Trophoblast cell (in vitro differentiated cells and primary cell): ENCODE measurements at regions not wholly inside any gene's neighbourhood (a gene's known extent, or its start where the extent isn't known, plus 50 kb on each side); places are given as distances from the start of the nearest gene placed in this dataset.

Experiments used
- DNase-seq, 2 donors: peaks; one replicate each; pipeline ENCODE4 v3.0.0-alpha.2; 2016
- H2AFZ ChIP-seq: 2 replicates; pipeline ENCODE4 v1.6.1; 2013; ENCODE audit warnings: low read length, moderate library complexity, mild to moderate bottlenecking; ENCODE audit not compliant: insufficient read depth, poor library complexity
- H2AK5ac ChIP-seq: 2 replicates; pipeline ENCODE4 v1.6.1; 2013; ENCODE audit warnings: mild to moderate bottlenecking, low read length
- H2BK120ac ChIP-seq: 2 replicates; pipeline ENCODE4 v1.6.1; 2013; ENCODE audit warnings: low read length, mild to moderate bottlenecking, moderate library complexity; ENCODE audit not compliant: insufficient read depth, poor library complexity
- H2BK12ac ChIP-seq: 2 replicates; pipeline ENCODE4 v1.6.1; 2013; ENCODE audit warnings: mild to moderate bottlenecking, low read length, moderate library complexity
- H2BK5ac ChIP-seq: 2 replicates; pipeline ENCODE4 v1.6.1; 2013; ENCODE audit warnings: low read length, low read depth, moderate library complexity, mild to moderate bottlenecking; ENCODE audit not compliant: poor library complexity
- H3K14ac ChIP-seq: 2 replicates; pipeline ENCODE4 v1.6.1; 2013; ENCODE audit warnings: mild to moderate bottlenecking, low read length
- H3K18ac ChIP-seq: 2 replicates; pipeline ENCODE4 v1.6.1; 2013; ENCODE audit warnings: mild to moderate bottlenecking, low read length
- H3K23ac ChIP-seq: 2 replicates; pipeline ENCODE4 v1.6.1; 2013; ENCODE audit warnings: low read length
- H3K27ac ChIP-seq: 2 replicates; pipeline ENCODE4 v1.5.1; 2013; ENCODE audit warnings: low read depth, mild to moderate bottlenecking, inconsistent platforms, low read length, moderate library complexity
- H3K27me3 ChIP-seq: 2 replicates; pipeline ENCODE4 v1.6.1; 2013; ENCODE audit warnings: inconsistent platforms, mild to moderate bottlenecking, low read length, moderate library complexity; ENCODE audit not compliant: insufficient read depth
- H3K36me3 ChIP-seq, 2 experiments: 1 replicate in 1 of 2; 2 replicates in 1 of 2; pipeline ENCODE4 v1.6.1; 2013; ENCODE audit warnings: low read length in 2 of 2, mild to moderate bottlenecking in 2 of 2, moderate library complexity in 1 of 2; ENCODE audit not compliant: insufficient read depth in 2 of 2, control insufficient read depth in 1 of 2
- H3K4ac ChIP-seq: 2 replicates; pipeline ENCODE4 v1.6.1; 2013; ENCODE audit warnings: low read depth, mild to moderate bottlenecking, low read length, moderate library complexity
- H3K4me1 ChIP-seq, 2 experiments: 1 replicate in 1 of 2; 2 replicates in 1 of 2; pipeline ENCODE4 v1.6.1; 2013; ENCODE audit warnings: low read length in 2 of 2, mild to moderate bottlenecking in 2 of 2, moderate library complexity in 1 of 2; ENCODE audit not compliant: insufficient read depth in 2 of 2, control insufficient read depth in 1 of 2
- H3K4me2 ChIP-seq: 2 replicates; pipeline ENCODE4 v1.6.1; 2013; ENCODE audit warnings: inconsistent platforms, mild to moderate bottlenecking, low read length, moderate library complexity
- H3K4me3 ChIP-seq: 2 replicates; pipeline ENCODE4 v1.5.1; 2013; ENCODE audit warnings: mild to moderate bottlenecking, low read depth, low read length, inconsistent platforms
- H3K79me1 ChIP-seq: one replicate; pipeline ENCODE4 v1.6.1; 2013; ENCODE audit warnings: low read length
- H3K79me2 ChIP-seq: 2 replicates; pipeline ENCODE4 v1.6.1; 2013; ENCODE audit warnings: low read length, mild to moderate bottlenecking; ENCODE audit not compliant: control insufficient read depth, insufficient read depth, poor library complexity
- H3K9ac ChIP-seq: 2 replicates; pipeline ENCODE4 v1.6.1; 2013; ENCODE audit warnings: mild to moderate bottlenecking, low read length
- H3K9me3 ChIP-seq: 2 replicates; pipeline ENCODE4 v1.6.1; 2013; ENCODE audit warnings: low read depth, mild to moderate bottlenecking, control low read depth, inconsistent platforms, low read length; ENCODE audit not compliant: insufficient read depth
- H4K12ac ChIP-seq: 2 replicates; pipeline ENCODE4 v1.6.1; 2013; ENCODE audit warnings: low read depth, mild to moderate bottlenecking, low read length, moderate library complexity
- H4K8ac ChIP-seq: 2 replicates; pipeline ENCODE4 v1.6.1; 2013; ENCODE audit warnings: low read depth, mild to moderate bottlenecking, low read length, moderate library complexity
- H4K91ac ChIP-seq: one replicate; pipeline ENCODE4 v1.6.1; 2013; ENCODE audit warnings: low read depth, mild to moderate bottlenecking, low read length, moderate library complexity
- WGBS: extraction: QIAGEN DNeasy Blood & Tissue Kit; methylation state at CpG from one replicate; pipeline ENCODE4 v1.1.7; 2013; ENCODE audit warnings: missing lambda C conversion rate; ENCODE audit not compliant: insufficient read length, insufficient coverage; ENCODE audit errors: extremely low coverage; 5-methylcytosine and 5-hydroxymethylcytosine counted together

GRCh38 chr2:81235601-81236000 lies 931.0 kb upstream of the LRRTM1 start:
- Histone ChIP-seq H3K79me2 (no peaks in the 10 kb centered on the region), H2AFZ (no peak overlapping the region), H3K23ac (no peak overlapping the region), H3K4me2 (no peak overlapping the region), H2BK120ac (no peak overlapping the region), H2BK12ac (no peak overlapping the region), H4K8ac (no peak overlapping the region), H2AK5ac (no peak overlapping the region), H3K79me1 (no peaks in the 10 kb centered on the region), H3K27me3 (no peaks in the 10 kb centered on the region), H3K9ac (no peak overlapping the region), H2BK5ac (no peak overlapping the region), H3K36me3 (no peaks in the 10 kb centered on the region), H4K12ac (no peak overlapping the region), H3K27ac (no peak overlapping the region), H3K4me3 (no peak overlapping the region), H3K4me1 (no peaks in the 10 kb centered on the region), H3K4ac (no peak overlapping the region), H3K9me3 (no peaks in the 10 kb centered on the region), H3K14ac (no peak overlapping the region), H4K91ac (no peak overlapping the region), H3K18ac (no peak overlapping the region)
- WGBS, result no CpG with 5 or more reads among the region's 1 CpG
- DNase-seq, result no peak

- no CpG with 5 or more reads among the region's 1 CpG for WGBS
- Histone ChIP-seq H3K4me2 (no peak overlapping the region), H2BK5ac (no peak overlapping the region), H3K27ac (no peak overlapping the region), H3K23ac (no peak overlapping the region), H2AFZ (no peak overlapping the region), H4K91ac (no peak overlapping the region), H3K9me3 (no peaks in the 10 kb centered on the region), H3K36me3 (no peaks in the 10 kb centered on the region), H3K18ac (no peak overlapping the region), H2BK12ac (no peak overlapping the region), H3K79me2 (no peaks in the 10 kb centered on the region), H2BK120ac (no peak overlapping the region), H2AK5ac (no peak overlapping the region), H4K8ac (no peak overlapping the region), H3K4me3 (no peak overlapping the region), H3K14ac (no peak overlapping the region), H3K27me3 (no peaks in the 10 kb centered on the region), H3K79me1 (no peaks in the 10 kb centered on the region), H4K12ac (no peak overlapping the region), H3K4ac (no peak overlapping the region), H3K4me1 (no peaks in the 10 kb centered on the region), H3K9ac (no peak overlapping the region)
- no peak for DNase-seq
Observed at GRCh38 chr2:81234711-81235110, 930.2 kb upstream of the LRRTM1 start.

GRCh38 chr2:81225756-81226155 lies 921.2 kb upstream of the LRRTM1 start:
- H4K8ac ChIP-seq, result no peak overlapping the region
- no peak overlapping the region for H2BK12ac ChIP-seq
- H4K91ac ChIP-seq, result no peak overlapping the region
- no peak overlapping the region for H3K4me2 ChIP-seq
- no peaks in the 10 kb centered on the region for H3K36me3 ChIP-seq
- no peak overlapping the region for H3K23ac ChIP-seq
- no peaks in the 10 kb centered on the region for H3K27me3 ChIP-seq
- H2AK5ac ChIP-seq, result no peak overlapping the region
- no peaks in the 10 kb centered on the region for H3K9me3 ChIP-seq
- no peak overlapping the region for H4K12ac ChIP-seq
- H3K4me3 ChIP-seq, result no peak overlapping the region
- DNase-seq, result no peak
- no peaks in the 10 kb centered on the region for H3K79me1 ChIP-seq
- H3K9ac ChIP-seq, result no peak overlapping the region
- H2AFZ ChIP-seq, result no peak overlapping the region
- no peaks in the 10 kb centered on the region for H3K4me1 ChIP-seq
- H3K79me2 ChIP-seq, result no peaks in the 10 kb centered on the region
- no peak overlapping the region for H2BK120ac ChIP-seq
- H3K18ac ChIP-seq, result no peak overlapping the region
- H3K4ac ChIP-seq, result no peak overlapping the region
- no peak overlapping the region for H3K27ac ChIP-seq
- H3K14ac ChIP-seq, result no peak overlapping the region
- WGBS, result no CpG with 5 or more reads among the region's 4 CpGs
- H2BK5ac ChIP-seq, result no peak overlapping the region

- Histone ChIP-seq H3K23ac (no peak overlapping the region), H3K27me3 (no peaks in the 10 kb centered on the region), H3K27ac (no peak overlapping the region), H2AFZ (no peak overlapping the region), H3K79me2 (no peaks in the 10 kb centered on the region), H2BK12ac (no peak overlapping the region), H4K12ac (no peak overlapping the region), H3K36me3 (no peaks in the 10 kb centered on the region), H4K8ac (no peak overlapping the region), H3K9ac (no peak overlapping the region), H3K4me2 (no peak overlapping the region), H3K4me3 (no peak overlapping the region), H2BK5ac (no peak overlapping the region), H3K4me1 (no peaks in the 10 kb centered on the region), H2BK120ac (no peak overlapping the region), H2AK5ac (no peak overlapping the region), H3K14ac (no peak overlapping the region), H3K9me3 (no peaks in the 10 kb centered on the region), H4K91ac (no peak overlapping the region), H3K79me1 (no peaks in the 10 kb centered on the region), H3K18ac (no peak overlapping the region), H3K4ac (no peak overlapping the region)
- DNase-seq, result no peak
- no CpG with 5 or more reads among the region's 2 CpGs for WGBS
Observed at GRCh38 chr2:81213598-81213997, 909.0 kb upstream of the LRRTM1 start.
